HG02884 (cell line): ENCODE measurements at regions not wholly inside any gene's neighbourhood (a gene's known extent, or its start where the extent isn't known, plus 50 kb on each side); places are given as distances from the start of the nearest gene placed in this dataset.

ENCODE experiments used
- ATAC-seq: cut with Tn5 transposase; IDR thresholded peaks from one replicate; pipeline ENCODE4 v1.9.1; 2021; ENCODE audit warnings: mild to moderate bottlenecking, moderate library complexity; ENCODE audit not compliant: unreplicated experiment

DNA sequence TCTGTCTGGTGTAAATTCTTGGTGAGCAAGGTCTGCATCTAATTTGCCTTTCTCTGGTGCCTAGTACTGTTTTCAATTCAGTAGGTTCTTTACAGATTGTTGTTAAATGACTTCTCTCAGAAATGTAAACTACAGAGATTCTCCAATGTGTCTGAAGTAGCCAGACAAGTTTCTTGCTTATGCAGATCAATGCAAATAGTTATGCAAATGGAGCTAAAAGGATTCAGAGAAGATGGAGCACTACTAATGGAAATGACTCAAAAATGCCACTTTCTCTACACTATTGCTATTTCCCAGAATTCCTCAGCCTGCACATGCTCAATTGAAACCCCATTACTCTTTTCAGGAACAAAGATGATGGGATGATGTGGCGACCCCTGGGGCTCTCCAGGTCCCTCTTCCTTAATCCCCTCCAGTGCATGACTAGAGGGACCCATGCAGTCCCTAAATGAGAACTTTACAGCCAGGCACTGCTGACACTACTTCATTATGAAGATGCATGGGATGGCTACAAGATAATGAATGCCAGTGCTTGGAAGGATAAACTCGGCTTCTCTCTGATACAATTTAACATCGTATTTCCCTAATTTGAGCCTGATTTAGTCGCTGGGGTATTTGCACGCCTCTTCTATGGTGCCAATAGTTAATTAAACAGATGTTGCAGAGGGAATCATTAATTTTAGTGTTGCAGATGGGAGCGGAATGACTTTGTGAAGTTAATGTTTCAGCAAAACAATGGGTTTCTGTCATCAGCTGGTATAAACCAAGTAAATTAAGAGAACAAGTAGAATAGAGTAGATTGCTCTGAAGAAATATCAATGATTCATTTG, 753.2 kb downstream of the TLR4 start:
- ATAC-seq, result no peak

DNA sequence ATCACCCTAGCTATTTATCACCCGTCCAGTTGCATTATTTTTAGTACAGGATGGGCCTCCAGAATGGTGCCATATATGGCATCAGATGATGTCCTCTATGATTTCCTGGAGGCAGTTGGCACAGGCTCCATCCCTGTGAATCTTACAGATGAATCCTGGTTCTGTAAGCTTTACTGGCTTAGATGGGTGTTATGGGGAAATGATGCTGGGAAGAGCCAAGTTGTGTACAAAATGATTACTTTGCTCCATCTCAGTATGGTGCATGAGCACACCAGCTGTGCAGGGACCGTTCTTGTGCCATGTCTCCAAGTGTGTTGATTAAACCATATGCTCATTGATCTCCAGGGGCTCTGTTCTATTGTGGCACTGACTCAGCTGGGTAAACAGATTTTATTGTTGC, 755.7 kb downstream of the TLR4 start:
- ATAC-seq, result no peak

DNA sequence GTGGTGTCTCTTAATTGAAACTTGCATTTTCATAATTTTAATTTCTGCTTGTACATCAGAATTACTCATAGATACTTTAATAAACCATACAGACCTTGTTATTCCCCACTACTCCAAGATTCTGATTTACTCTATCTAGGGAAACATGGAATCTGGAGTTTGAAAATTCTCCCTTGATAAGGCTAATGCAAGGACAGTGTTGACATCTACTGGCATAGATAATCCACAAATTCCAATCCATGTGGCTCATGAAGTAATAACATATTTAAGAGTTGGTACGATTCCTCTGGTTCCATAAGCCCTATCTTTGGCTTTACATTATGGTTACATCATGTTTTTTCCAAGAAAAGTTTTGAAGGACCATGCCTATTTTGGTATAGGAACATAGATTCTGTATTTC, 759.2 kb downstream of the TLR4 start:
- ATAC-seq, result no peak

DNA sequence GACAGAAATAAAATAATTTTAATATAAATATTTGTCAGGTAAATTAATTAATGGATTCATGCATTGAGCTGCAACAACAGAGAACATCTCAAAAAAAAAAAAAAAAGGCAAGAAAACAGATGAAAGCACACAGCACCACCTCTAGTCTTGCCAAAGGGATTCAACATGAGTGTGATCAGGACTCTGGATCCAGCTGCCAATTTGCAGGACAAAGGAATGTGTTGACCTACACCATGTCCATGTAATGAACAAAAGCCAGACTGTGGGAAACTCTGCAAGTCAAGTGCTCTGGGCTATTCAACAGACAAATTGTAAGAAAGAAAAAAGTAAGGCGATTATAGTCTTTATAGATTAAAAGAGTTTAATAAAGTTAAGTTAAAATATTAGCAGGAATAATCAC, 769.3 kb downstream of the TLR4 start:
- ATAC-seq, result no peak

DNA sequence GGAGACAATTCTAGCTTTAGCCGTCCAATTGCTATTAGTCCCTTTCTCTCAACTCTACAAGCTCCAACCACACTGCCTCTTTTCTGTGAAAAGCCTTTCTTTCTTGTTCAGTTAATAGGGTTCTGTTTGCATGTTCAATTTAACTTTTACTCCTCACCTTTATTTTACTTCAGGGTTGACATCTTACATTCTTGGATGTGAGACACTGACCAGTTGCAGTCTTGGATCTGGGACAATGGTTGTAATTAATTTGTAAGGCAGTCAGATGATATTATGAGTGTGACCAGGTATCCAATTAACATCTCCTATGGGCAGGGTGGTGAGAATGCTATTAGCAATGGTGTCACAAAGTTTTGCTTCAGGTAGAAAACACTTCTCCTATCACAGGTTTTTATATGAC, 774.5 kb downstream of the TLR4 start:
- no peak for ATAC-seq

DNA sequence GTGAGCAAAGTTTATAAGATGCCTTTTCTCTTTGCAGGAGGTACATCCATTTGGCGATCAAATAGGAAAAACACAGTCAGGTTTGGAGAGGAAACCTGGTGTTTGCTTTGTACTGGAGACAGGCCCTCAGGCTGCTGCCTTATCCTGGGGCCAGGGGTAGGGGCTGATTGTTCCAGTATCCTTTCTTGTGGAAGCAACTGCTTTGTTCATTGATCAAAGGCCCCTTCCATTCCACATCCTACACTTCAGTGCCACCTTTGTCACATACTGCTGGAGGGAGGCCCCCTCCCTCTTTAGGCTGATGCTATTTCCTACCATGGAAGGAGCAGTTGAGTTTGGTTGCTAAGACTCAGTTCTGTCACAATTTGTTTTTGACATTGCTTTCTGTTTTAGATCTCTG, 778.1 kb downstream of the TLR4 start:
- no peak for ATAC-seq

DNA sequence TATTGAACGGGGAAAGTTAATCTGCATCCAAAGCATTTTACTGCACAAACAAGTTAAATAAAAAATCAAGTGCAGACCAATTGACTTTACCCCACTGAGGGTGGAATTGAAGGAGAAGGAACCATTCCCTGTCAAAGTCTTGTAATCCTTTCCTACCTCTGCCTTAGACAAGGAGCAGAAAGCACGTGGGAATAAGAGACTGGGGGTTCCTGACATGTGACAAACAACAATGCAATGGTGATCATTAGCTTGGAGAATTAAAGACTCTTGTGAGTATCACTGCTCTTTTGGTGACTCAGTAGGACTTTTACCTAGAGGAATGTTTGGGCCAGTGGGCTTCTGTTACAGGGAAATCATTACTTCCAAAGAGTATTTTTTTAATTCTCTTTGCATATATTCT, 779.5 kb downstream of the TLR4 start:
- no peak for ATAC-seq

DNA sequence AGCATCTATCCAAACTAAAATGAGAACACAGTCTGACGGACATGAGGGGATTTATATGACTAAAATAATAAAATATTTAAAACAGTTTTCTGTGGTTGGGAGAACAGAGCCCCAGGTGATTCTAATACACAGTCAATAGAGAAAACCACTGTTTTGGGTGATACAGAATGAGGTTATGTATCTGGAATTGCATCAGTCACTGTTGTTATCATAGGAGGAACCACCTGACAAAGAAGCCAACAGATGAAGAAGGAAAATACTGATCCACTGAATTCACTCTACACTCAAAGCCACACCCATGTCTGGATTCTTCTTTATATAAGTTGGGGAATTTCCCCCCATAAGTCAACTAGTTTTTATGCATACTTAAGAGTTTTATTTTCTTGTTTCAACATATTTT, 799.0 kb downstream of the TLR4 start:
- no peak for ATAC-seq

DNA sequence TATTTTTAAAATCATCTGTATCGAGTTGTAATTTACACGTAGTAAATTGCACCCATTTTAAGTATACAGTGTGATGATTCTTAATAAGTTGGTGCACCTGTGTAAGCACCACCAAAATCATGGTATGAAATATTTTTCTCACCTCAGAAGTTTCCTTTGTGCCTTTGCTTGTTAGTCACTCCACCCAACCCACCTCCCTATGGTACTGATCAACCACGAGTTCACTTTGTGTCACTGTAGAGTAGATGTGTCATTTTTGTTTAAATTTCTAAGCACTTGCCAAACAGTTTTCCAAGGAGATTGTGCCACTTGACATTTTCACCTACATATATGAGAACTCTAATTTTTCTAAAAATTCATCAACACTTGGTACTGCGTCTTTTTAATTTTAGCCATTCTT, 806.5 kb downstream of the TLR4 start:
- ATAC-seq, result no peak

DNA sequence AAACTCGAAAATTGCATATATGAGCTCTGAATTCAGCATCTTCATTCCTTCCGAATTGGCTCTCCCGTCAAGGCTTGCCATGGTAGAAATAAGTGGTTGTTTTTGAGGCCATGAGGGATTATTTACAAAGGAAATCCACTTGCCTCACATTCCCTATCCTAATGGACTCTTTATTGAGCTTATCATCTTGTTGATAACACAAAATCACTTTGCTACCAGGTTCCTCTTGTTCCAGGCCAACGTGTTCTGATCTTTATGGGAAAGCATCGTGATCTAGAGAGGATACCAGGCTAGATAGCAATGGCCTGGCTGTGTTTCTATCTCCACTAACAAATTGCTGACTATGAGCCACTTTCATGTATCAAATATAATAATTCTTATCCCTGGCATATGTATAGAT, 811.7 kb downstream of the TLR4 start:
- no peak for ATAC-seq

DNA sequence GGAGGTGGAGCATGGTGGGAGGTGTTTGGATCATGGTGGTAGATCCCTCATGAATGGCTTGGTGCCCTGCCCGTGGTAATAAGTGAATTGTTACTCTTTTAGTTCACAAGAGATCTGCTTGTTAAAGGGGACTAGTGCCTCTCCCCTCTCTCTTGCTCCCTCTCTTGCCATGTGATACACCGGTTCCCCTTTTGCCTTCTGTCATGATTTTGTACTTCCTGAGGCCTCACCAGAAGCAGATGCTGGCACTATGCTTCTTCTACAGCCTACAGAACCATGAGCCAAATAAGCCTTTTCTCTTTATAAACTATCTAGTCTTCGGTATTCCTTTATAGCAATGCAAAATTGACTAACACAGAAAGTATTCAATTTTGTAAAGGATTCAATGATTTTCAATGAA, 817.1 kb downstream of the TLR4 start:
- ATAC-seq, result no peak

DNA sequence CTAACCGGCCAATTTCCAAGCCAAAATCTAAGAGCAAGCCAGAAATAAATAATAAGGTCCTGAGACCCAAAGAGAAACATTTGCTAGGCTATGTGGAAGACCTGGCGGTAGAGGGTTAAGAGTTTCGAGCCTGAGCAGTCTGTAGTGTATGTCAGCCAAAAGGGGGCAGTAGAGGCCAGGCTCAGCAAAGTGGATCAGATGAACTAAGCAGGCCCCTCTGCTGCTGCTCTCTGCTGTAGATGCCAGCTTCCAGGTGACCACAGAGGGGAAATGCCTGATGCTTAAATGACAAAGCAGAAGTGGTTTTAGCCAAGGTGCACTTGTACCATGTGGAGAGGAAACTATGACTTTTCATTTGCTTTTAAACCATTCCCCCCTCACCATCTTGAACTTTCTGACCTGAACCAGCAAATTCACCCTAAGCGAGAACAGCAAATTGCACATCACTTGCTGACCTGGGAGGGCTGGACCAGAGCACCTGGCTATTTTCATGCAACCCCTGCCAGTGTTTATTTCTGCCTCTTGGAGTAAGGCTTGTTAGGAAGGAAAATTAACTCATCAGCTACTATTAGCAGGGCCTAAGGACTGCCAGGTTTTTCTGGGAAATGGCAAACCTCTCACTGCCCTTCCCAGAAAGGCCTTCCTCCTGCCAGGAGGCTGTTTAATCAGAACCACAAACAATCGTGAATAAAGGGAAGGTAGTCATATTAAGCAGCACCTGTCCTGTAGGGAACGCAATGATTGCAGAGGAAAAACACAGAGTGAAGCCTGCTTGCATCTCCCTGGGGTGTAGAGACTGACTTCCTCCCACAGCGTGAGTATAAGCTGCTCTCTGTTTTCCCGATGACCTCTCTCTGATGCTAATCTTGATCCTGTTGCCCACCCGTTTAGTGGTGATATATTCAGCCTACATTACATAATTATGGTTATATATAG, 818.2 kb downstream of the TLR4 start:
- peak; percentile 98 for ATAC-seq

DNA sequence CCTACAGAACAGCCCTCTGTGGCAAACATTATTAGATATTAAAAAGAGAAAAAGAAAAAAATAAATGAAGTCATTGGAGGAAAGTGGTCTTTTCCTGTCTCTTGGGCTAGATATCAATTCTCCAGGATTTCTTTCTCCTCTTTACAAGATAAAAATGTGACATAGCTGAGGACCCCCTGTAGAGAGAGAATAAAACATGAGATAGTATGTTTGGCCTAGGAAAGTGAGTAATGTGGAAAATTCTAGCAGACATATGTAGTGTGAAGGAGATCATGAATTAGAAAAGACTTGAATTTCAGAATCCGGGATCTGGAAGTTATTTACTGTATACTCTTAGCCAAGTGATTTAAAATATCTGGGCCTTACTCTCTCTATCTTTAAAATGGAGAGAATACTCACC, 823.1 kb downstream of the TLR4 start:
- ATAC-seq, result no peak

DNA sequence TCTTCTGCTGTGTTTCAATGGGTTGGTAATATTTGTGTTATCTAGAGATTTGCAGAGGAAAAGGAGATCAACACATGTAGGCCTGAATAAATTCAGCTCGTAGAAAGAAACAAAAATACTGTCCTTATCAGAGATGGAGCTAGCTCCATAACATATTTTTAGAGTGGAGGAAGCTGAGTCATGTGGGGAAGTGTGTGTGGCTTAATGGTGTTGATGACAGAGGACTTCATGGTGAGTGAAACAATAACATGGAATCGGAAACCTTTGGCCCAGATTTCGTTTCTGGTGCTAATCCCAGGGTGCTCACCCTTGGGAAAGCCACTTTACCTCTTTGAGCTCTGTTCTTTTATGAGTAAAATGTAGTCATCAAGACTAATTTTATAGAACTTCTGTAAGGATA, 825.0 kb downstream of the TLR4 start:
- peak; percentile 49 for ATAC-seq

DNA sequence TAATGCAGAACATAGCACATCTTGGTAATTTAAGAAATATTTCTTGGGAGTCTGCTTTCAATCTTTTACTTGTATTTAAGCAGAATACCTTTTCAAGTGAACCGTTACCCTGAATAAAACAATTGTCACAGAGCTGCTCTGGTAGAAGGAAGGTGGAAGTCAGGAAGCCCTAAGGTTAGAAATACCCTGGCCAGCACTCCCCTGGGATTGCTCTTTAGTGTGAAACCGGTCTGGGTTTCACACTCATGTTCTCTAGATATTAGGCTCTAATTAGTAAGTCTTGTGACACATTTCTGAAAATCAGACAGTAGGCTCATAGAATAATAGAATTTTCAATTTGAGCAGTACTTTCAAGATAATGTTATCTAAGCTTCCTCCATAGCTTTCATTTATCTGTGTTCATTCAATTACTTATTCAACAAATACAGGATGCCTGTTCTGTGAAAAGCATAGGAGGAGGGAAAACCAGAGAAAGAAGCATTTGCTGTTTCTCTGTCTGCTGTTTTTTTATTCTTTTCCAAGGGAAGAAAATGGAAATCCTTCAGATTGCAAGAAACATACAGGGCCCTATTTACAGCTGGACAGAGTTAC, 825.5 kb downstream of the TLR4 start:
- peak; percentile 72 for ATAC-seq

DNA sequence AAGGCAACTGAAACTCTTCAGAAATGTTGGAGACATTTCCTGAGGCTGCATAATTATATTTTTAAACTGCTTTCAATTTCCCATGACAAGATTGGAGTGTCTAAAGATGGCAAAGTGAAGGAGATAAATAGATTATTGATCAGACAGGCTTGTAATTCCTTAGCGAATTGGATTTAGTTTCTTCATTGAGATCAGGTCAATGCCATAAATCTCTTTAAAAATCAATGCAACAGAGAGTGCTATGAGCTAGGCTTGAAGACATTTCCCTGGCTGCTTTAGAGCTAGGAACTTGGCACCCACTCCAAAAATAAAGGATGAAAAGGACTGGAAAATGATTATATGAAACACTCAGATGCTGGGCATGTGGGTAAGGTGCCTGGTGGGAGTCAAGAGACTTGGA, 828.4 kb downstream of the TLR4 start:
- ATAC-seq, result no peak

DNA sequence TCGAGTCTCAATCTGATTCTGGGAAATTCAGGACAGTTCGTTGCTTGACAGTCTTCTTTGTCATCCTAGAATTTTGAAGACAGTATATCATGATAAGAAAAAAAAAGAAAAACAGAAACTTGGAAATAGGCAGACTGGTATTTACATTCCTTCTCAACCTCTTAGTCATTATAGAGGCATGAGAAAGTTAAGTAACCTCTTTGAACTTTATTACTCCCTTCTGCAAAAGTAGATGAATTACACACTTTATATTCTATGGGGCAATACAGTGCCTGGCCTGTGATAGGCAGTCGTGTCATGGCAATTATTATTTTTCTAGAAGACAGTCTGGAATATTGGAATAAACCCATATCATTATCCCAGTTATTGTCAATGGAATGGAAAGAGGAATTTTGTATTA, 828.9 kb downstream of the TLR4 start:
- ATAC-seq, result no peak

DNA sequence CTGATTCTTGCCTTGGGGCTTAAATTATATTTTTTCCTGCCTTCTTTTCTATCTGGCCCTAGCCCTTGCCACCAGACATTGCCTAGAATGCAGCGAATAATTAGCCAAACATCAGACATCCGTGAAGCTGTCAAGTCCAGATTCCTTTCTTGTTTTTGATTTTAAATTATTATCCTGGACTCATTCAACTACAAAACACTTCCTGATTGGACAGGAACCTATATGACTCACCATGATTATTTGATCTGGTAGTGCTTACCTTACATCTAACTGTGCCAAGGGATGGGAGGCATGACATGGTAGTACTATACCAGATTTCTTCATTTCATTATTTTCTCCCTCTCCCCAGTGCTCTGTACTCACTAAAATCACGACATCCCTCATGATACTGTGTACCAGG, 829.6 kb downstream of the TLR4 start:
- ATAC-seq, result no peak

DNA sequence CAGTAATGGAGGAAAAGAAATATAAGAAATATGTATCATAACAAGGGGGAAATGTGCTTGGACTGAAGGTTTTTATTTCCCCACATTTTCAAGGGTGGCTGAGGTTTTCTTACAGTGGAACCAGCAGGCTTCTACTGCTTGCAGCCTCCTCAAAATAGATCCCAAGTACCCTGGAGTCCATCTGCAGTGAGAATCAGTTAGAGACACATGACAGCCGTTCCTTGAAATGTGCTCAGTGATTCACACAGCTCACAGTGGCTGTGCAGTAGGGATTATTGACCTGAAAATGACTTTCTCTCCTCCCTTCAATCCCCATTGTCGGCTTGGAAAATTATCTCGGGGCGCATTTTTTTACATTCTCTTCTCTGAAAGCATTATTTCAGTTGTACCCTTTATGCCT, 832.0 kb downstream of the TLR4 start:
- ATAC-seq, result no peak

DNA sequence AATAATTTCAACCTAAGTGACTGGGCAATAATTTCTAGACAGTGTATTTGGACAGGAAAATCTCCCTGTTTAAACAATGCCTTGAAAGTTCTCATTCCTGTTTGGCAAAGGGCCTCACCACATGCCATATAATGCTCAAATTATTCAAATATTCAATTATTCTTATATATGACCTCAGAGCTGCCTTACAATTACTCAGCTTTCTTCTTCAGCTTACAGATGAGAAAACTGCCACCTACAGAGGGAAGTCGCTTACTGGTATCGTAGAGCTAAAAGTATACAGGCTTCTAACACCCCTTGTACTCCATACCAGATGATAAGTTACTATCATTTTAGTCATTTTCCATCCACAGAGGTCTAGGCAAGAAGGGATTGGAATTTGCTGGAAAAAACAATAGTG, 830.3 kb downstream of the BRINP1 start:
- ATAC-seq, result no peak

DNA sequence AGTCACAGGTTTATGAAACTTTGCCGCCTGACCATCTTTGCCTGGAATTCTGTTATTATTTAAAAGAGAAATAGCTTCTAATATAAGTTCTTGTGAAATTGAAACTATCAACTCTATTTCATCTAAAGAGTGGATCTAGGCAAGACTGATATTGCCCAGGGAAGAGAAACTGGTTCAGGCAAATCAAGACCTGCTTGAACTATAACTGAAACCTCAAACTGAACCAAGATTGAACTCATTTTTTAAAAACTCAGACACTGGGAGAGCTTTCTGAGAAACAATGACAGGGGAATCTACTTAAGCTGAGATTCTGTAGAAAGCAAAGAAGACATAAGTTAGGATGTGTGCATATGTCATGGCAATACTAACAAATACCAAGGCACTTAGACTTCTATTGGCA, 815.8 kb downstream of the BRINP1 start:
- no peak for ATAC-seq

DNA sequence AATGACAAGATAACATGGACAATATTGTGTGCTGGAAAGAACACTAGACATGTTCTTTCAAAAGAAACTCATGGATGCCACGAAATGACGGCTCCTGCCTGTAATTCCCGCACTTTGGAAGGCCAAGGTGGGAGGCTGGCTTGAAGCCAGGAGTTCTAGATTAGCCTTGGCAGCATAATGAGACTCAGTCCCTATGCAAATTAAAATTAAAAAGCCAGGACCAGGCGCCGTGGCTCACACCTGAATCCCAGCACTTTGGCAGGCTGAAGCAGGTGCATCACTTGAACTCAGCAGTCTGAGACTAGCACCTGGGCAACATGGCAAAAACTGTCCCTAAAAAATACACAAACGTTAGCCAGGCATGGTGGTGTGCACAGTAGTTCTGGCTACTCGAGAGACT, 814.2 kb downstream of the BRINP1 start:
- ATAC-seq, result no peak
